GM18502 (cell line): ENCODE measurements at regions not wholly inside any gene's neighbourhood (a gene's known extent, or its start where the extent isn't known, plus 50 kb on each side); places are given as distances from the start of the nearest gene placed in this dataset.

Source experiments
- ATAC-seq: cut with Tn5 transposase; IDR thresholded peaks from one replicate; pipeline ENCODE4 v1.9.1; 2021; ENCODE audit warnings: mild to moderate bottlenecking; ENCODE audit not compliant: unreplicated experiment, poor library complexity

GRCh38 chr11:26198532-26199096 is 133.3 kb upstream of the ANO3 start:
- ATAC-seq = no peak

GRCh38 chr11:26199331-26200095 is 132.4 kb upstream of the ANO3 start:
- ATAC-seq = no peak

GRCh38 chr11:26201411-26201810 is 130.5 kb upstream of the ANO3 start:
- ATAC-seq = no peak

- ATAC-seq = no peak
Observed at GRCh38 chr11:26202754-26203153, 129.2 kb upstream of the ANO3 start.

- no peak for ATAC-seq
Observed at GRCh38 chr11:26204101-26204500, 127.8 kb upstream of the ANO3 start.

GRCh38 chr11:26204839-26205238 is 127.1 kb upstream of the ANO3 start:
- no peak for ATAC-seq

GRCh38 chr11:26219183-26220117 is 112.5 kb upstream of the ANO3 start:
- no peak for ATAC-seq

GRCh38 chr11:26225646-26226045 is 106.3 kb upstream of the ANO3 start:
- ATAC-seq = no peak

GRCh38 chr11:26227301-26227746 is 104.6 kb upstream of the ANO3 start:
- peak; percentile 91 for ATAC-seq

GRCh38 chr11:26227883-26228502 is 103.9 kb upstream of the ANO3 start:
- no peak for ATAC-seq

GRCh38 chr11:26228778-26229177 is 103.2 kb upstream of the ANO3 start:
- ATAC-seq = no peak

- ATAC-seq = no peak
Observed at GRCh38 chr11:26229257-26229656, 102.7 kb upstream of the ANO3 start.

GRCh38 chr11:26229981-26230380 is 101.9 kb upstream of the ANO3 start:
- ATAC-seq = no peak

GRCh38 chr11:26231252-26231661 is 100.7 kb upstream of the ANO3 start:
- ATAC-seq = no peak

GRCh38 chr11:26234451-26234850 is 97.5 kb upstream of the ANO3 start:
- no peak for ATAC-seq

- no peak for ATAC-seq
Observed at GRCh38 chr11:26243426-26243825, 88.5 kb upstream of the ANO3 start.

GRCh38 chr11:26244207-26244606 is 87.7 kb upstream of the ANO3 start:
- no peak for ATAC-seq

- no peak for ATAC-seq
Observed at GRCh38 chr11:26245046-26245445, 86.9 kb upstream of the ANO3 start.

GRCh38 chr11:26247340-26247739 is 84.6 kb upstream of the ANO3 start:
- ATAC-seq = no peak

GRCh38 chr11:26248661-26249060 is 83.3 kb upstream of the ANO3 start:
- ATAC-seq = no peak

- ATAC-seq = no peak
Observed at GRCh38 chr11:26254378-26254777, 77.6 kb upstream of the ANO3 start.
